ENCODE measurements at regions not wholly inside any gene's neighbourhood (a gene's known extent, or its start where the extent isn't known, plus 50 kb on each side); places are given as distances from the start of the nearest gene placed in this dataset.

GRCh38 chr1:95982711-95983110 is 738.9 kb upstream of the PTBP2 start:
- TF ChIP-seq CTCF (IDR thresholded peaks at IDR 0.05; ENCODE audit: control insufficient read depth, extremely low read depth, insufficient read depth): no peak
- no peak overlapping the region for H3K4me3 ChIP-seq (ENCODE audit: low read depth, low read length)
- no peak for DNase-seq (ENCODE audit: low read depth)

GRCh38 chr1:95983831-95984230 is 737.8 kb upstream of the PTBP2 start:
- no peak overlapping the region for H3K4me3 ChIP-seq (ENCODE audit: low read depth, low read length)
- DNase-seq (ENCODE audit: low read depth): no peak
- no peak for TF ChIP-seq CTCF (IDR thresholded peaks at IDR 0.05; ENCODE audit: control insufficient read depth, extremely low read depth, insufficient read depth)

- no peak for DNase-seq (ENCODE audit: low read depth)
- no peak overlapping the region for H3K4me3 ChIP-seq (ENCODE audit: low read depth, low read length)
- no peak for TF ChIP-seq CTCF (IDR thresholded peaks at IDR 0.05; ENCODE audit: control insufficient read depth, extremely low read depth, insufficient read depth)
Observed at GRCh38 chr1:95984798-95985374, 736.7 kb upstream of the PTBP2 start.

GRCh38 chr1:95990033-95990432 is 731.6 kb upstream of the PTBP2 start:
- no peak for TF ChIP-seq CTCF (IDR thresholded peaks at IDR 0.05; ENCODE audit: control insufficient read depth, extremely low read depth, insufficient read depth)
- DNase-seq (ENCODE audit: low read depth): no peak
- no peak overlapping the region for H3K4me3 ChIP-seq (ENCODE audit: low read depth, low read length)

- no peak for DNase-seq (ENCODE audit: low read depth)
- TF ChIP-seq CTCF (IDR thresholded peaks at IDR 0.05; ENCODE audit: control insufficient read depth, extremely low read depth, insufficient read depth): no peak
- no peak overlapping the region for H3K4me3 ChIP-seq (ENCODE audit: low read depth, low read length)
Observed at GRCh38 chr1:95991787-95992520, 729.6 kb upstream of the PTBP2 start.

GRCh38 chr1:95994643-95995042 is 726.9 kb upstream of the PTBP2 start:
- no peak overlapping the region for H3K4me3 ChIP-seq (ENCODE audit: low read depth, low read length)
- DNase-seq (ENCODE audit: low read depth): no peak
- TF ChIP-seq CTCF (IDR thresholded peaks at IDR 0.05; ENCODE audit: control insufficient read depth, extremely low read depth, insufficient read depth): no peak

- no peak for DNase-seq (ENCODE audit: low read depth)
Observed at GRCh38 chr1:96002201-96002600, 719.4 kb upstream of the PTBP2 start.

More at GRCh38 chr1:96002201-96002600, 719.4 kb upstream of the PTBP2 start:
- H3K4me3 ChIP-seq (ENCODE audit: low read depth, low read length): no peak overlapping the region
- no peak for TF ChIP-seq CTCF (IDR thresholded peaks at IDR 0.05; ENCODE audit: control insufficient read depth, extremely low read depth, insufficient read depth)
